PC-9 (cell line): ENCODE measurements at regions not wholly inside any gene's neighbourhood (a gene's known extent, or its start where the extent isn't known, plus 50 kb on each side); places are given as distances from the start of the nearest gene placed in this dataset.

Experiments
- CTCF ChIP-seq: fragments of 200-600 bp; sonication (generic); conservative IDR thresholded peaks from 2 replicates; pipeline ENCODE4 v1.6.1; 2017; ENCODE audit warnings: mixed run types, antibody characterized with exemption, mild to moderate bottlenecking, moderate library complexity
- EZH2 ChIP-seq: fragments of 200-600 bp; sonication (generic); IDR thresholded peaks from 2 replicates; pipeline ENCODE4 v1.8.0; 2017; ENCODE audit warnings: antibody characterized with exemption, low read depth

- no peak for TF ChIP-seq EZH2
- no peak for TF ChIP-seq CTCF
Measured at GRCh38 chr22:47369431-47370015, 607.1 kb downstream of the TBC1D22A start.
